ENCODE measurements at regions not wholly inside any gene's neighbourhood (a gene's known extent, or its start where the extent isn't known, plus 50 kb on each side); places are given as distances from the start of the nearest gene placed in this dataset.

DNA sequence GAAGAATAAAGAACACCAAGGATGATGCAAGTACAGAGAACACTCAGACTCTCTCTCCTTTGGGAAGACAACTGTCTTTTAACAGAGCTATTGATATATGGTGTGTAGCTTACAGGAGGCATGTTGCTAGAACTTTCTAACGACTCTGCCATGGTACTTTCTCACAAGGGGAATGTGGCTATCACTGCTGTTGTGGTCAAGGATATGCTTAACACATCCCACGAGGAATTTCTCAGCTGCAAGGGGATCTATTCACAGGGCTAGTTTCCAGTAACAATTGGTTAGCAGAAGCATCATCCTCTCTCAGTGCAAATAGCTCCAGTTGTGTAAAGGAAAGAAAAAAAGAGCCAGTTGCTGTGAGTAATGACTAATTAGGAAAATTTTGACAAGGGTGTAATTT lies 826.0 kb downstream of the SORCS1 start:
- TF ChIP-seq CTCF (IDR thresholded peaks at IDR 0.05; ENCODE audit: low read depth, low read length, missing control alignments), result no peak
- no peak for DNase-seq (ENCODE audit: low read depth)
- H3K4me3 ChIP-seq (ENCODE audit: low read depth, low read length), result no peak overlapping the region

DNA sequence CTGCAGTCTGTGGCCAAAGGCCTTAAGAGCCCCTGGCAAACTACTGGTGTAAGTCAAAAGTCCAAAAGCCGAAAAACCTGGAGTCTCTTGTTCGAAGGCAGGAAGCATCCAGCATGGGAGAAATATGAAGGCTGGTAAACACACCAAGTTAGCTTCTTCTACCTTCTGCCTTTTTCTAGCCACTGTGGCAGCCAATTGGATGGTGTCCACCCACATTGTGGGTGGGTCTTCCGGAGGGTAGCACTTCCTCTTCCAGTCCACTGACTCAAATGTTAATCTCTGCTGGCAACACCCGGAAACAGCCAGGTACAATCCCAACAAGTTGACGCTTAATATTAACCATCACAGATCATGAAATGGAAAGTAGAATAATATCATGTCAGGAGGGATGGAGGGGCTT lies 827.6 kb downstream of the SORCS1 start:
- DNase-seq (ENCODE audit: low read depth), result no peak
- TF ChIP-seq CTCF (IDR thresholded peaks at IDR 0.05; ENCODE audit: low read depth, low read length, missing control alignments), result no peak

GRCh38 chr10:106327747-106328146 lies 836.8 kb downstream of the SORCS1 start:
- TF ChIP-seq CTCF (IDR thresholded peaks at IDR 0.05; ENCODE audit: low read depth, low read length, missing control alignments), result no peak
- no peak overlapping the region for H3K4me3 ChIP-seq (ENCODE audit: low read depth, low read length)
- no peak for DNase-seq (ENCODE audit: low read depth)

More for the DNA sequence above, 827.6 kb downstream of the SORCS1 start:
- H3K4me3 ChIP-seq (ENCODE audit: low read depth, low read length), result no peak overlapping the region

DNA sequence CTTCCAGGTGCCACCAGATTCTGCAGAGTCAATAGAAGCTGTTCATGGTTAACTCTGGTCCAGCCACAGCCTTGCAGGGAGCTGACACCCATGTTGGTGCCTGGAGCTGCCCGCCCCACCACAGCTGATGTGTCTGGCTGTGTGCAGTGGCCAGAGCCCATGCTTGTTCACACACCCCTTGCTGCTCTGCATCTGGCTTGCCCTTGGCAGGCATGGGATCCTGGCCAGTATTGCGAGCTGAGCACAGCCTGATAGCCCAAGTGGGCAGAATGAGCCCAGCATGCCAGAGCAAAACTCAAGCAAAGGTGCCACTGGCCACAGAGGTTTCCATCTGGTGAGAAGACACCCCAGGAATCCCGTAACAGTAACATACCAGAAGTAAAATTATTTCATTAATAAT lies 843.6 kb downstream of the SORCS1 start:
- no peak overlapping the region for H3K4me3 ChIP-seq (ENCODE audit: low read depth, low read length)
- no peak for TF ChIP-seq CTCF (IDR thresholded peaks at IDR 0.05; ENCODE audit: low read depth, low read length, missing control alignments)
- DNase-seq (ENCODE audit: low read depth), result no peak

DNA sequence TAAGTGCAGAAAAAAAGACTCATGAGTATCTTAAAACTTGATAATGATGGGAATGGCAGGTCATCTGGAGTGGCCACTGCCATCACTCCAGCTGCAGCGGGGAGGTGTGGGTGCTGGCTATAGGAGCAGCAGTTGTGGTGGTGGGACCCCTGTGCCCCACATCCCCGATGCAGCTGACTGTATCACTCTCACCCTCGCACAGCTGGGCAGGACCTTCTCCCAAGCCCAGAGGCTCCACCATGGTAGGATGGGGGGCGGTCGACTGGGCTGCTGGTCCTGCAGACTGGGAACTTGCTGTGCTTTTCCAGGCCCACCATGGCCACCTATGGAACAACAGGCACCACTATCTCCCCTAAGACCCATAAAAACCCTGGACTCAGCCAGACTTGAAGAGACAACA lies 844.4 kb downstream of the SORCS1 start:
- no peak for TF ChIP-seq CTCF (IDR thresholded peaks at IDR 0.05; ENCODE audit: low read depth, low read length, missing control alignments)

GRCh38 chr10:106317554-106317953 lies 847.0 kb downstream of the SORCS1 start:
- DNase-seq (ENCODE audit: low read depth), result no peak
- no peak overlapping the region for H3K4me3 ChIP-seq (ENCODE audit: low read depth, low read length)
- TF ChIP-seq CTCF (IDR thresholded peaks at IDR 0.05; ENCODE audit: low read depth, low read length, missing control alignments), result no peak

More for the DNA sequence above, 844.4 kb downstream of the SORCS1 start:
- no peak overlapping the region for H3K4me3 ChIP-seq (ENCODE audit: low read depth, low read length)
- DNase-seq (ENCODE audit: low read depth), result no peak

GRCh38 chr10:106313041-106313440 lies 851.5 kb downstream of the SORCS1 start:
- no peak overlapping the region for H3K4me3 ChIP-seq (ENCODE audit: low read depth, low read length)
- DNase-seq (ENCODE audit: low read depth), result no peak
- no peak for TF ChIP-seq CTCF (IDR thresholded peaks at IDR 0.05; ENCODE audit: low read depth, low read length, missing control alignments)

Measured in GM12864 (cell line).